HG03571 (cell line): ENCODE measurements at regions not wholly inside any gene's neighbourhood (a gene's known extent, or its start where the extent isn't known, plus 50 kb on each side); places are given as distances from the start of the nearest gene placed in this dataset.

ENCODE experiments used
- ATAC-seq: cut with Tn5 transposase; IDR thresholded peaks from one replicate; pipeline ENCODE4 v1.9.1; 2021; ENCODE audit not compliant: unreplicated experiment

GRCh38 chr14:84180336-84180735 lies 1349.6 kb upstream of the FLRT2 start:
- ATAC-seq = no peak

- ATAC-seq = no peak
Measured at GRCh38 chr14:84181072-84181471, 1348.9 kb upstream of the FLRT2 start.

GRCh38 chr14:84195514-84195913 lies 1334.4 kb upstream of the FLRT2 start:
- ATAC-seq = no peak

GRCh38 chr14:84197704-84198103 lies 1332.2 kb upstream of the FLRT2 start:
- ATAC-seq = no peak

- ATAC-seq = no peak
Measured at GRCh38 chr14:84202486-84202885, 1327.5 kb upstream of the FLRT2 start.

GRCh38 chr14:84203896-84204295 lies 1326.0 kb upstream of the FLRT2 start:
- ATAC-seq = no peak

GRCh38 chr14:84208451-84208850 lies 1321.5 kb upstream of the FLRT2 start:
- ATAC-seq = no peak

- ATAC-seq = no peak
Measured at GRCh38 chr14:84209031-84209430, 1320.9 kb upstream of the FLRT2 start.

GRCh38 chr14:84217066-84217465 lies 1312.9 kb upstream of the FLRT2 start:
- no peak for ATAC-seq

GRCh38 chr14:84225268-84225667 lies 1304.7 kb upstream of the FLRT2 start:
- ATAC-seq = no peak

- ATAC-seq = no peak
Measured at GRCh38 chr14:84228702-84229101, 1301.2 kb upstream of the FLRT2 start.

- no peak for ATAC-seq
Measured at GRCh38 chr14:84234281-84234680, 1295.7 kb upstream of the FLRT2 start.

GRCh38 chr14:84236290-84236689 lies 1293.7 kb upstream of the FLRT2 start:
- ATAC-seq = no peak

GRCh38 chr14:84237881-84238280 lies 1292.1 kb upstream of the FLRT2 start:
- ATAC-seq = no peak

- ATAC-seq = no peak
Measured at GRCh38 chr14:84247693-84248092, 1282.3 kb upstream of the FLRT2 start.

- no peak for ATAC-seq
Measured at GRCh38 chr14:84250893-84251292, 1279.1 kb upstream of the FLRT2 start.

- no peak for ATAC-seq
Measured at GRCh38 chr14:84251411-84252115, 1278.4 kb upstream of the FLRT2 start.

GRCh38 chr14:84252706-84253105 lies 1277.2 kb upstream of the FLRT2 start:
- ATAC-seq = no peak

GRCh38 chr14:84253326-84253725 lies 1276.6 kb upstream of the FLRT2 start:
- no peak for ATAC-seq

GRCh38 chr14:84254290-84254689 lies 1275.7 kb upstream of the FLRT2 start:
- no peak for ATAC-seq

GRCh38 chr14:84262932-84263331 lies 1267.0 kb upstream of the FLRT2 start:
- no peak for ATAC-seq

- no peak for ATAC-seq
Measured at GRCh38 chr14:84272290-84272721, 1257.6 kb upstream of the FLRT2 start.

- ATAC-seq = no peak
Measured at GRCh38 chr14:84273181-84273580, 1256.8 kb upstream of the FLRT2 start.
